ENCODE measurements at regions not wholly inside any gene's neighbourhood (a gene's known extent, or its start where the extent isn't known, plus 50 kb on each side); places are given as distances from the start of the nearest gene placed in this dataset.

GRCh38 chr6:25022140-25022553, 86.4 kb upstream of the RIPOR2 start:
- no peak overlapping the region for H3K27ac Mint-ChIP-seq
- DNase-seq (ENCODE audit: low spot score): no peak
- CTCF ChIA-PET: no interaction called here
- peaks cover 33% of the 10 kb centered on the region for H3K4me1 Mint-ChIP-seq
- no peak for TF ChIP-seq CREM (CRISPR knock-in tag; IDR thresholded peaks at IDR 0.05)
- TF ChIP-seq ATF2 (CRISPR knock-in tag; IDR thresholded peaks at IDR 0.05; ENCODE audit: borderline replicate concordance, low read depth): no peak
- TF ChIP-seq, protein P1, sequence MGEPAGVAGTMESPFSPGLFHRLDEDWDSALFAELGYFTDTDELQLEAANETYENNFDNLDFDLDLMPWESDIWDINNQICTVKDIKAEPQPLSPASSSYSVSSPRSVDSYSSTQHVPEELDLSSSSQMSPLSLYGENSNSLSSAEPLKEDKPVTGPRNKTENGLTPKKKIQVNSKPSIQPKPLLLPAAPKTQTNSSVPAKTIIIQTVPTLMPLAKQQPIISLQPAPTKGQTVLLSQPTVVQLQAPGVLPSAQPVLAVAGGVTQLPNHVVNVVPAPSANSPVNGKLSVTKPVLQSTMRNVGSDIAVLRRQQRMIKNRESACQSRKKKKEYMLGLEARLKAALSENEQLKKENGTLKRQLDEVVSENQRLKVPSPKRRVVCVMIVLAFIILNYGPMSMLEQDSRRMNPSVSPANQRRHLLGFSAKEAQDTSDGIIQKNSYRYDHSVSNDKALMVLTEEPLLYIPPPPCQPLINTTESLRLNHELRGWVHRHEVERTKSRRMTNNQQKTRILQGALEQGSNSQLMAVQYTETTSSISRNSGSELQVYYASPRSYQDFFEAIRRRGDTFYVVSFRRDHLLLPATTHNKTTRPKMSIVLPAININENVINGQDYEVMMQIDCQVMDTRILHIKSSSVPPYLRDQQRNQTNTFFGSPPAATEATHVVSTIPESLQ (CRISPR knock-in tag; IDR thresholded peaks at IDR 0.05): no peak
- no peak for TF ChIP-seq EMX1 (CRISPR knock-in tag; IDR thresholded peaks at IDR 0.05)
- no peak for TF ChIP-seq ETV6 (CRISPR knock-in tag; IDR thresholded peaks at IDR 0.05)
- TF ChIP-seq GTF2I (CRISPR knock-in tag; conservative IDR thresholded peaks at IDR 0.05): no peak
- TF ChIP-seq, protein P2, sequence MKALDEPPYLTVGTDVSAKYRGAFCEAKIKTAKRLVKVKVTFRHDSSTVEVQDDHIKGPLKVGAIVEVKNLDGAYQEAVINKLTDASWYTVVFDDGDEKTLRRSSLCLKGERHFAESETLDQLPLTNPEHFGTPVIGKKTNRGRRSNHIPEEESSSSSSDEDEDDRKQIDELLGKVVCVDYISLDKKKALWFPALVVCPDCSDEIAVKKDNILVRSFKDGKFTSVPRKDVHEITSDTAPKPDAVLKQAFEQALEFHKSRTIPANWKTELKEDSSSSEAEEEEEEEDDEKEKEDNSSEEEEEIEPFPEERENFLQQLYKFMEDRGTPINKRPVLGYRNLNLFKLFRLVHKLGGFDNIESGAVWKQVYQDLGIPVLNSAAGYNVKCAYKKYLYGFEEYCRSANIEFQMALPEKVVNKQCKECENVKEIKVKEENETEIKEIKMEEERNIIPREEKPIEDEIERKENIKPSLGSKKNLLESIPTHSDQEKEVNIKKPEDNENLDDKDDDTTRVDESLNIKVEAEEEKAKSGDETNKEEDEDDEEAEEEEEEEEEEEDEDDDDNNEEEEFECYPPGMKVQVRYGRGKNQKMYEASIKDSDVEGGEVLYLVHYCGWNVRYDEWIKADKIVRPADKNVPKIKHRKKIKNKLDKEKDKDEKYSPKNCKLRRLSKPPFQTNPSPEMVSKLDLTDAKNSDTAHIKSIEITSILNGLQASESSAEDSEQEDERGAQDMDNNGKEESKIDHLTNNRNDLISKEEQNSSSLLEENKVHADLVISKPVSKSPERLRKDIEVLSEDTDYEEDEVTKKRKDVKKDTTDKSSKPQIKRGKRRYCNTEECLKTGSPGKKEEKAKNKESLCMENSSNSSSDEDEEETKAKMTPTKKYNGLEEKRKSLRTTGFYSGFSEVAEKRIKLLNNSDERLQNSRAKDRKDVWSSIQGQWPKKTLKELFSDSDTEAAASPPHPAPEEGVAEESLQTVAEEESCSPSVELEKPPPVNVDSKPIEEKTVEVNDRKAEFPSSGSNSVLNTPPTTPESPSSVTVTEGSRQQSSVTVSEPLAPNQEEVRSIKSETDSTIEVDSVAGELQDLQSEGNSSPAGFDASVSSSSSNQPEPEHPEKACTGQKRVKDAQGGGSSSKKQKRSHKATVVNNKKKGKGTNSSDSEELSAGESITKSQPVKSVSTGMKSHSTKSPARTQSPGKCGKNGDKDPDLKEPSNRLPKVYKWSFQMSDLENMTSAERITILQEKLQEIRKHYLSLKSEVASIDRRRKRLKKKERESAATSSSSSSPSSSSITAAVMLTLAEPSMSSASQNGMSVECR (CRISPR knock-in tag; IDR thresholded peaks at IDR 0.05; ENCODE audit: borderline replicate concordance): no peak
- TF ChIP-seq FOXP1 (CRISPR knock-in tag; IDR thresholded peaks at IDR 0.05; ENCODE audit: borderline replicate concordance): no peak
- TF ChIP-seq, protein P3, sequence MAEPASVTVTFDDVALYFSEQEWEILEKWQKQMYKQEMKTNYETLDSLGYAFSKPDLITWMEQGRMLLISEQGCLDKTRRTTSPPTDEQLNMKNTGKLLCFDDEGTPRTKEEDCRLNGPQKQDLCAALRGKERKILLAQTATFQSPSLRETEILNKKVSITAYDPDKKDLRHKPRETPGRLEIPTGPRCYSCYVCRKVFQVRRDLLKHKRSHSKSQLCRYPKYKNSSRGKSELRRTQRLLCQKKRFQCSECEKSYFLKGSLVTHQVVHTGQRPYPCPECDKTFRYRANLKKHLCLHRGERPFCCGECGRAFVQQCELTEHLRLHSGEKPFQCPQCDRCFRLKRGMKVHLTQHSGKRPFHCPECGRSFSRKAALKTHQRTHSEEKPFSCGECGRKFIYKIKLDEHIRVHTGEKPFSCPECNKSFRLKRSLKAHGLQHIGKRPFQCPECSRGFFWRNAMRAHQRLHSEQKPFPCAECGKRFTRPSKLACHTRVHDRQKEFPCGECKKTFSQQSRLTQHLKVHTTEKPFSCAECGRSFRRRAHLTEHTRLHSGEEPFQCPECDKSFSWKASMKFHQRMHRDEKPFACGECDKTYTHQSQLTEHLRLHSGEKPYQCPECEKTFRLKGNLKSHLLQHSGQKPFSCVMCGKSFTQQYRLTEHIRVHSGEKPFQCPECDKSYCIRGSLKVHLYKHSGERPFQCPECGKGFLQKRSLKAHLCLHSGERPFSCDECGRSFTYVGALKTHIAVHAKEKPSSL (CRISPR knock-in tag; conservative IDR thresholded peaks at IDR 0.05): no peak
- TF ChIP-seq MLX (CRISPR knock-in tag; IDR thresholded peaks at IDR 0.05): no peak
- no peak for TF ChIP-seq ZNF232 (CRISPR knock-in tag; IDR thresholded peaks at IDR 0.05)
- TF ChIP-seq, protein P4, sequence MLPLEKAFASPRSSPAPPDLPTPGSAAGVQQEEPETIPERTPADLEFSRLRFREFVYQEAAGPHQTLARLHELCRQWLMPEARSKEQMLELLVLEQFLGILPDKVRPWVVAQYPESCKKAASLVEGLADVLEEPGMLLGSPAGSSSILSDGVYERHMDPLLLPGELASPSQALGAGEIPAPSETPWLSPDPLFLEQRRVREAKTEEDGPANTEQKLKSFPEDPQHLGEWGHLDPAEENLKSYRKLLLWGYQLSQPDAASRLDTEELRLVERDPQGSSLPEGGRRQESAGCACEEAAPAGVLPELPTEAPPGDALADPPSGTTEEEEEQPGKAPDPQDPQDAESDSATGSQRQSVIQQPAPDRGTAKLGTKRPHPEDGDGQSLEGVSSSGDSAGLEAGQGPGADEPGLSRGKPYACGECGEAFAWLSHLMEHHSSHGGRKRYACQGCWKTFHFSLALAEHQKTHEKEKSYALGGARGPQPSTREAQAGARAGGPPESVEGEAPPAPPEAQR (CRISPR knock-in tag; IDR thresholded peaks at IDR 0.05): no peak
- TF ChIP-seq E2F5 (CRISPR knock-in tag; IDR thresholded peaks at IDR 0.05): no peak
- TF ChIP-seq ZNF121 (CRISPR knock-in tag; IDR thresholded peaks at IDR 0.05): no peak
- no peak for TF ChIP-seq ATF3 (CRISPR knock-in tag; conservative IDR thresholded peaks at IDR 0.05)
- TF ChIP-seq MYBL2 (CRISPR knock-in tag; IDR thresholded peaks at IDR 0.05): no peak
- no peak for TF ChIP-seq ELF4 (CRISPR knock-in tag; IDR thresholded peaks at IDR 0.05; ENCODE audit: low read depth)
- TF ChIP-seq ZNF532 (CRISPR knock-in tag; IDR thresholded peaks at IDR 0.05; ENCODE audit: borderline replicate concordance): no peak
- no peak for TF ChIP-seq NFE2L1 (CRISPR knock-in tag; IDR thresholded peaks at IDR 0.05)
- no peak for TF ChIP-seq OVOL2 (CRISPR knock-in tag; IDR thresholded peaks at IDR 0.05; ENCODE audit: borderline replicate concordance)
- H3K36me3 Mint-ChIP-seq: no peaks in the 10 kb centered on the region
- no peaks in the 10 kb centered on the region for H3K9me3 Mint-ChIP-seq
- no peak overlapping the region for H3K4me3 Mint-ChIP-seq
- no peaks in the 10 kb centered on the region for H3K27me3 Mint-ChIP-seq (ENCODE audit: low read depth)
- no peak for ATAC-seq
- POLR2A ChIA-PET: no interaction called here

Data from WTC11 (cell line).